Hepatocyte (in vitro differentiated cells): ENCODE measurements at regions not wholly inside any gene's neighbourhood (a gene's known extent, or its start where the extent isn't known, plus 50 kb on each side); places are given as distances from the start of the nearest gene placed in this dataset.

Experiments
- DNase-seq: peaks from one replicate; pipeline ENCODE4 v3.0.0-alpha.2; 2016; ENCODE audit warnings: low spot score
- H2AFZ ChIP-seq: fragments of 200-600 bp; sonication (generic); 2 replicates; pipeline ENCODE4 v1.6.0; 2016; ENCODE audit warnings: antibody characterized with exemption, mild to moderate bottlenecking
- H3K27ac ChIP-seq: fragments of 200-600 bp; sonication (generic); 2 replicates; pipeline ENCODE4 v1.5.1; 2016; ENCODE audit warnings: mild to moderate bottlenecking
- H3K27me3 ChIP-seq: fragments of 200-600 bp; sonication (generic); 2 replicates; pipeline ENCODE4 v1.6.1; 2016
- H3K36me3 ChIP-seq: fragments of 200-600 bp; sonication (generic); replicated peaks from 2 replicates; pipeline ENCODE4 v1.5.1; 2016; ENCODE audit warnings: low read depth; ENCODE audit not compliant: insufficient read depth
- H3K4me1 ChIP-seq: fragments of 200-600 bp; sonication (generic); 2 replicates; pipeline ENCODE4 v1.5.1; 2016; ENCODE audit warnings: mild to moderate bottlenecking, moderate library complexity; ENCODE audit not compliant: insufficient read depth
- H3K4me2 ChIP-seq: fragments of 200-600 bp; sonication (generic); 2 replicates; pipeline ENCODE4 v1.6.0; 2016
- H3K4me3 ChIP-seq: fragments of 200-600 bp; sonication (generic); 2 replicates; pipeline ENCODE4 v1.5.1; 2016; ENCODE audit warnings: mild to moderate bottlenecking
- H3K79me2 ChIP-seq: fragments of 200-600 bp; sonication (generic); 2 replicates; pipeline ENCODE4 v1.6.0; 2017; ENCODE audit warnings: mild to moderate bottlenecking
- H3K9me2 ChIP-seq: fragments of 200-600 bp; sonication (generic); replicated peaks from 2 replicates; pipeline ENCODE4 v1.6.0; 2017; ENCODE audit warnings: mild to moderate bottlenecking; ENCODE audit not compliant: insufficient read depth
- H3K9me3 ChIP-seq: fragments of 200-600 bp; sonication (generic); 2 replicates; pipeline ENCODE4 v1.5.1; 2016; ENCODE audit warnings: low read depth, mild to moderate bottlenecking
- H4K20me1 ChIP-seq: fragments of 200-600 bp; sonication (generic); 2 replicates; pipeline ENCODE4 v1.6.0; 2016; ENCODE audit warnings: mild to moderate bottlenecking; ENCODE audit not compliant: insufficient read depth, poor library complexity, severe bottlenecking
- EZH2 ChIP-seq: fragments of 200-600 bp; sonication (generic); IDR thresholded peaks from 2 replicates; pipeline ENCODE4 v1.6.1; 2016; ENCODE audit warnings: antibody characterized with exemption, mild to moderate bottlenecking, borderline replicate concordance
- EZH2phosphoT487 ChIP-seq: fragments of 200-600 bp; sonication (generic); IDR thresholded peaks from one replicate; pipeline ENCODE4 v1.6.1; 2018; ENCODE audit warnings: antibody characterized with exemption, mild to moderate bottlenecking, low read depth, moderate library complexity; ENCODE audit not compliant: unreplicated experiment, severe bottlenecking
- WGBS: methylation state at CpG from one replicate; pipeline ENCODE4 v1.1.6; 2016; ENCODE audit warnings: low lambda C conversion rate; ENCODE audit errors: missing lambda C conversion rate; 5-methylcytosine and 5-hydroxymethylcytosine counted together
- TF ChIP-seq, protein P1 (sequence below): fragments of 200-600 bp; sonication (generic); IDR thresholded peaks from 2 replicates; pipeline ENCODE4 v1.5.1; 2016; ENCODE audit warnings: antibody characterized with exemption, mild to moderate bottlenecking; ENCODE audit not compliant: poor library complexity

DNA sequence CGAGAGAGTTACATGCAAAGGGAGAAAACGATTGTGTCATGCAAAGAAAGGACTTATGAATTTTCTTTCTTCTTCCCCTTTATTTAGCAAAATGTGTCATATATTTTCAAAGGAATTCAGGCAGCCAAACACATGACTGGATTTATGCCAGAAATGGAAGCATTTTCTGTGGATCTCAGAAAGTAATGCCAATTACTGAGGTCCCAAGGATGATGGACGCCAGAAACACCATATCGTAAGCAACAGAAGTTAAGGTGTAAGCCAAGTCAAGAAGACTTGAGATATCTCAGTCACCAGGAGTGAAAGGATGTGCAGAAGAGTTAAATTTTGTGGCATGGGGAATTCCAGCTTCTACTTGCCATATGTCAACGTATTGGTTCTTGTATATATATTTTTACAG, 255.1 kb downstream of the GBA3 start:
- WGBS, result 87% methylated on average over 5 of the region's 5 CpGs
- H3K4me2 ChIP-seq, result no peak overlapping the region
- H3K36me3 ChIP-seq, result no peaks in the 10 kb centered on the region
- H3K4me3 ChIP-seq, result no peak overlapping the region
- no peak for TF ChIP-seq EZH2
- H3K9me2 ChIP-seq, result no peaks in the 10 kb centered on the region
- H3K27me3 ChIP-seq, result no peaks in the 10 kb centered on the region
- H3K9me3 ChIP-seq, result no peaks in the 10 kb centered on the region
- H3K4me1 ChIP-seq, result no peaks in the 10 kb centered on the region
- no peak for DNase-seq
- no peak overlapping the region for H3K27ac ChIP-seq
- no peaks in the 10 kb centered on the region for H3K79me2 ChIP-seq
- H4K20me1 ChIP-seq, result no peaks in the 10 kb centered on the region
- H2AFZ ChIP-seq, result no peak overlapping the region

DNA sequence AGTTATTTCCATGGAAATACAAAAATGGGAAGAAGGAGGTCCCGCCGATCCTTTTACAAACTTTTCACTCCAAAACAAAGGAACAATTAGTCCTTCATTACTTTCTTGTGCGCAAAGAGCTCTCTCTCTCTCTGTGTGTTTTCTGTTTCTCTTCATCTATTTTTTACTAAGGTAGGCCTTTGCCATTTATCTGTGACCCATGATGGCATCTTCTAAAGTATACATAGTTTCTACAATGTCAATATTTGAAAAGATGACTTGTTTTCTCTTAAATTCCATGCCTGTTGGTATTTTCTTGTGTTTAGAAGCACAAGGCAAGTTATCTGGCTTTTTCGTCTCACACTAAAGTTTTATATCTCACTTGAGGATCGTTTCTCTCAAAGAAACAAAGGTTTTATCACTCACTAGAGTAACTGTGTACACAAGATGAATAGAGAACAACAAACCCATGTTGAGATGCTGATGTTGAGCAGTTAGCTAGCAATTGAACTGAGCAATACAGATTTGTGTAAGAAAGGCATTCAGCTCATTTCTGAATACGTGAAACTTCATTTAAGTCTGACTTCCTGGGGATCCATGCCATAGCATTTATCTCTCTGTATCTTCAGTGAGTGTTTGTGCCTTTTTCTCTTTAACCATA, 250.3 kb downstream of the GBA3 start:
- H4K20me1 ChIP-seq, result no peaks in the 10 kb centered on the region
- H3K9me3 ChIP-seq, result no peaks in the 10 kb centered on the region
- H3K27me3 ChIP-seq, result no peaks in the 10 kb centered on the region
- no peaks in the 10 kb centered on the region for H3K9me2 ChIP-seq
- no peak overlapping the region for H3K4me2 ChIP-seq
- H3K4me3 ChIP-seq, result no peak overlapping the region
- H3K79me2 ChIP-seq, result no peaks in the 10 kb centered on the region
- no peak for TF ChIP-seq EZH2
- TF ChIP-seq EZH2phosphoT487, result no peak
- TF ChIP-seq, protein P1, sequence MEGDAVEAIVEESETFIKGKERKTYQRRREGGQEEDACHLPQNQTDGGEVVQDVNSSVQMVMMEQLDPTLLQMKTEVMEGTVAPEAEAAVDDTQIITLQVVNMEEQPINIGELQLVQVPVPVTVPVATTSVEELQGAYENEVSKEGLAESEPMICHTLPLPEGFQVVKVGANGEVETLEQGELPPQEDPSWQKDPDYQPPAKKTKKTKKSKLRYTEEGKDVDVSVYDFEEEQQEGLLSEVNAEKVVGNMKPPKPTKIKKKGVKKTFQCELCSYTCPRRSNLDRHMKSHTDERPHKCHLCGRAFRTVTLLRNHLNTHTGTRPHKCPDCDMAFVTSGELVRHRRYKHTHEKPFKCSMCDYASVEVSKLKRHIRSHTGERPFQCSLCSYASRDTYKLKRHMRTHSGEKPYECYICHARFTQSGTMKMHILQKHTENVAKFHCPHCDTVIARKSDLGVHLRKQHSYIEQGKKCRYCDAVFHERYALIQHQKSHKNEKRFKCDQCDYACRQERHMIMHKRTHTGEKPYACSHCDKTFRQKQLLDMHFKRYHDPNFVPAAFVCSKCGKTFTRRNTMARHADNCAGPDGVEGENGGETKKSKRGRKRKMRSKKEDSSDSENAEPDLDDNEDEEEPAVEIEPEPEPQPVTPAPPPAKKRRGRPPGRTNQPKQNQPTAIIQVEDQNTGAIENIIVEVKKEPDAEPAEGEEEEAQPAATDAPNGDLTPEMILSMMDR, result no peak
- DNase-seq, result no peak
- H3K36me3 ChIP-seq, result no peaks in the 10 kb centered on the region
- H2AFZ ChIP-seq, result no peak overlapping the region
- H3K27ac ChIP-seq, result no peak overlapping the region
- WGBS, result 48% methylated on average over 6 of the region's 6 CpGs
- no peaks in the 10 kb centered on the region for H3K4me1 ChIP-seq

DNA sequence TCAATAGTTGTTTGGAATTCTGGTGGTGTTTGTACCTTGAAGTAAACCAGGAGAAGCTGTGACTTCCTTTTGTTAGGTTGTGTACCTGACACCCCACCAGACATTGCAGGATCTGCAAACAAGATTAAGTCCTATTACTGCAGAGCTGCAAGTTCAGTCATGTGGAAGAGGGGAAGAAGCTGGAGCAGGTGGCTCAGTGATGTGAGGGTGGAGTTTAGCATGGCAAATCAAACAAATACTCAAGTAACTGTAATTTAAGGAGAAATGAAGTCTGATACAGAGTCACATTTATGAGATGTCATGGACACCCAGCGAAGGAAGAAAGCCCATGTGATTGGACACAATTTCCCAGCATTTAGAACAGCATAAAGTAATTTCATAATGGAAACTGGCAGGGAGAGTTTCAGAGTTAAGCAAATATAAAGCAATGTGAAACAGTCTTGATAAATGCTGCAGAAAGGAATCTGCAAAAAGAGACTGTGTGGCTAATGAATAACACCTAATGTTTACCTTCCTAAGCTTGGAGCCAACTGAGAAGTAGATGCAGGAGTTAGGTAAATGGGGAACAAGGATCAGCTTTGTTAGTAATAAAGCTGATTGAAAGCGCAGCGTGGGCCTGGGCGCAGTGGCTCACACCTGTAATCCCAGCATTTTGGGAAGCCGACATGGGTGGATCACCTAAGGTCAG, 249.1 kb downstream of the GBA3 start:
- Histone ChIP-seq H3K4me1 (no peaks in the 10 kb centered on the region), H3K27me3 (no peaks in the 10 kb centered on the region), H4K20me1 (no peaks in the 10 kb centered on the region), H3K9me2 (no peaks in the 10 kb centered on the region), H3K36me3 (no peaks in the 10 kb centered on the region), H2AFZ (no peak overlapping the region), H3K79me2 (no peaks in the 10 kb centered on the region), H3K4me3 (no peak overlapping the region), H3K27ac (peak overlapping the region; percentile 38), H3K4me2 (peak overlapping the region; percentile 9), H3K9me3 (no peaks in the 10 kb centered on the region)
- WGBS, result 63% methylated on average over 5 of the region's 5 CpGs
- DNase-seq, result peak; percentile 29
- TF ChIP-seq EZH2, result no peak
- TF ChIP-seq, protein P1, result no peak
- no peak for TF ChIP-seq EZH2phosphoT487

DNA sequence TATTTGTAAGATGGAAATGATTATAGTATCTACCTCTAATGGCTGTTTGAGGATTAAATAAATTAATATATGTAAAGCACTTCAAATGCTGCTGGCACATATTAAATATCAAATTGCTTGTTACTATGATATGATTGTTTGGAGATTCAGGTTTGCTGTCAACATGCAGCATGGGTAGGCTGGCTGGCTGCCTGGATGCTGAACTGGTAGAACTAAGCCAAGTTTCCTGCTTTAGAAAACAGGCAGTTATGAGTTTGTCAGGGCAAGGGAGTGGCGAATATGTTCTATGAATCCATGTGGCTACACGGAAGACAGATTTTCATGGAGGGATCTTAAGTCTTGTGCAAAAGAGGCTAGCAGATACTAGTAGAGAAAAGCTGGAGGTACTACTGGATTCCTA, 239.6 kb downstream of the GBA3 start:
- Histone ChIP-seq H3K36me3 (no peaks in the 10 kb centered on the region), H3K9me2 (no peaks in the 10 kb centered on the region), H3K79me2 (no peaks in the 10 kb centered on the region), H3K27me3 (no peaks in the 10 kb centered on the region), H2AFZ (no peak overlapping the region), H3K27ac (no peak overlapping the region), H3K4me2 (no peak overlapping the region), H3K4me1 (no peaks in the 10 kb centered on the region), H3K9me3 (no peaks in the 10 kb centered on the region), H4K20me1 (no peaks in the 10 kb centered on the region), H3K4me3 (no peak overlapping the region)
- no peak for DNase-seq
- WGBS, result 94% methylated on average over 2 of the region's 2 CpGs
- TF ChIP-seq EZH2, result no peak
- TF ChIP-seq EZH2phosphoT487, result no peak
- TF ChIP-seq, protein P1, result no peak
